K562 (cell line): ENCODE measurements at regions not wholly inside any gene's neighbourhood (a gene's known extent, or its start where the extent isn't known, plus 50 kb on each side); places are given as distances from the start of the nearest gene placed in this dataset.

Experiments
- ATAC-seq: fragments of 200-7000 bp; cut with Tn5 transposase; 3 replicates; pipeline ENCODE4 v1.9.1; 2020; ENCODE audit warnings: moderate library complexity
- BruUV-seq: library from RNA; stranded (reverse); fragments of 400-500 nt; replicated peaks from 2 replicates; lab custom pipeline; 2021; lab: Mats Ljungman, UMichigan
- CTCF ChIA-PET: fragments of 300-600 bp; formaldehyde crosslinking; extraction: SDS; loops from one replicate; lab custom pipeline; 2021; ENCODE audit warnings: low intra/inter-chr PET ratio; lab: Yijun Ruan, JAX
- POLR2A ChIA-PET: fragments of 300-600, 350-650 bp; sonication (Branson Sonifier 250); formaldehyde crosslinking; extraction: SDS; loops from one replicate; lab custom pipeline; 2021; ENCODE audit warnings: antibody characterized with exemption, inconsistent platforms; lab: Yijun Ruan, JAX
- DNase-seq, 4 experiments: peaks; one replicate each; pipeline versions ENCODE4 v3.0.0 to v3.0.0-alpha.2; 2011 to 2018; ENCODE audit warnings: low spot score in 3 of 4, mixed read lengths in 3 of 4; ENCODE audit errors: extremely low read depth in 1 of 4
- FAIRE-seq: peaks from 2 replicates; lab custom pipeline; 2011; peaks lifted over from hg19 to GRCh38; lab: Jason Lieb, UNC
- H2AFZ ChIP-seq: 2 replicates; pipeline ENCODE4 v1.6.0; 2011; ENCODE audit warnings: low read depth, low read length, control low read depth, inconsistent platforms
- H3K27ac ChIP-seq: fragments of 200-600 bp; 3 replicates; pipeline ENCODE4 v1.8.0; 2011; ENCODE audit warnings: low read depth, mild to moderate bottlenecking, control low read depth, inconsistent platforms, low read length, moderate library complexity, mixed read lengths; ENCODE audit errors: extremely low read depth
- H3K27me3 ChIP-seq, 2 experiments: fragments of 300-600 bp in 1 of 2; 2 replicates in 1 of 2; 3 replicates in 1 of 2; pipeline versions ENCODE4 v1.6.0 to v1.8.0; 2011; ENCODE audit warnings: inconsistent platforms in 2 of 2, low read length in 2 of 2, mild to moderate bottlenecking in 1 of 2, mixed read lengths in 1 of 2, moderate library complexity in 1 of 2; ENCODE audit not compliant: control insufficient read depth in 2 of 2, insufficient read depth in 2 of 2
- H3K36me3 ChIP-seq: fragments of 300-600 bp; 3 replicates; pipeline ENCODE4 v1.8.0; 2011; ENCODE audit warnings: mild to moderate bottlenecking, low read length, inconsistent platforms; ENCODE audit not compliant: control insufficient read depth, insufficient read depth
- H3K4me1 ChIP-seq, 2 experiments: fragments of 200-600 bp in 1 of 2; replicated peaks in 1 of 2; 2 replicates in 1 of 2; 3 replicates in 1 of 2; pipeline versions ENCODE4 v1.5.1 to v1.8.0; 2011; ENCODE audit warnings: inconsistent platforms in 2 of 2, low read length in 2 of 2, mild to moderate bottlenecking in 1 of 2, mixed read lengths in 1 of 2, moderate library complexity in 1 of 2; ENCODE audit not compliant: control insufficient read depth in 2 of 2, insufficient read depth in 2 of 2
- H3K4me2 ChIP-seq: 2 replicates; pipeline ENCODE4 v1.6.1; 2011; ENCODE audit warnings: low read length, control low read depth, inconsistent platforms, mixed read lengths; ENCODE audit not compliant: insufficient read depth
- H3K4me3 ChIP-seq: fragments of 200-600 bp; sonication (generic), shearing (Covaris generic); 2 replicates; pipeline ENCODE4 v1.5.1; 2016; ENCODE audit warnings: control low read depth, inconsistent platforms
- H3K79me2 ChIP-seq: fragments of 200-600 bp; 3 replicates; pipeline ENCODE4 v1.8.0; 2011; ENCODE audit warnings: low read length, inconsistent platforms; ENCODE audit not compliant: control insufficient read depth, insufficient read depth
- H3K9ac ChIP-seq, 2 experiments: 2 replicates each; pipeline versions ENCODE4 v1.6.0 to v1.6.1; 2011; ENCODE audit warnings: low read depth in 2 of 2, low read length in 2 of 2, control low read depth in 1 of 2, inconsistent platforms in 1 of 2, mild to moderate bottlenecking in 1 of 2, mixed read lengths in 1 of 2; ENCODE audit not compliant: insufficient read depth in 1 of 2
- H3K9me1 ChIP-seq: one replicate; pipeline ENCODE4 v1.6.0; 2011; ENCODE audit warnings: inconsistent platforms, mild to moderate bottlenecking, low read length, moderate library complexity; ENCODE audit not compliant: control insufficient read depth, insufficient read depth
- H3K9me3 ChIP-seq: replicated peaks from 2 replicates; pipeline ENCODE4 v1.5.1; 2011; ENCODE audit warnings: low read depth, low read length, inconsistent platforms; ENCODE audit not compliant: control insufficient read depth, insufficient read depth
- H4K20me1 ChIP-seq: replicated peaks from 2 replicates; pipeline ENCODE4 v1.6.1; 2011; ENCODE audit warnings: low read length, inconsistent platforms, mixed read lengths; ENCODE audit not compliant: control insufficient read depth, insufficient read depth
- DACH1 ChIP-seq: fragments of 450-650 bp; IDR thresholded peaks from 2 replicates; pipeline ENCODE4 v1.6.1; 2018; ENCODE audit not compliant: partially characterized antibody
- FOXK1 ChIP-seq: sonication (generic); formaldehyde crosslinking; IDR thresholded peaks from 2 replicates; pipeline ENCODE4 v1.8.0; 2022; ENCODE audit warnings: missing genetic modification reagents, mild to moderate bottlenecking, borderline replicate concordance
- GABPA ChIP-seq: fragments of 200-800 bp; sonication (Bioruptor generic); conservative IDR thresholded peaks from 2 replicates; pipeline ENCODE4 v1.6.1; 2016; ENCODE audit warnings: low read depth, missing genetic modification characterization, missing compliant biosample characterization
- GABPB1 ChIP-seq: sonication (generic); formaldehyde crosslinking; IDR thresholded peaks from 2 replicates; pipeline ENCODE4 v1.8.0; 2022; ENCODE audit warnings: mild to moderate bottlenecking, missing genetic modification reagents
- HLTF ChIP-seq: fragments of 450-650 bp; IDR thresholded peaks from 2 replicates; pipeline ENCODE4 v1.6.1; 2016
- IRF2 ChIP-seq: sonication (generic); formaldehyde crosslinking; IDR thresholded peaks from 2 replicates; pipeline ENCODE4 v1.8.1; 2022; ENCODE audit warnings: mild to moderate bottlenecking, missing genetic modification reagents
- LCOR ChIP-seq: sonication (generic); formaldehyde crosslinking; IDR thresholded peaks from 2 replicates; pipeline ENCODE4 v1.8.0; 2022; ENCODE audit warnings: mild to moderate bottlenecking, missing genetic modification reagents
- RBM14 ChIP-seq: fragments of 200-400 bp; formaldehyde crosslinking; IDR thresholded peaks from 2 replicates; pipeline ENCODE4 v1.6.1; 2018; ENCODE audit warnings: low read depth, mild to moderate bottlenecking, low read length, moderate library complexity, borderline replicate concordance; ENCODE audit not compliant: insufficient read depth
- SOX6 ChIP-seq: fragments of 450-650 bp; IDR thresholded peaks from 2 replicates; pipeline ENCODE4 v1.6.1; 2014; ENCODE audit warnings: mild to moderate bottlenecking
- TEAD2 ChIP-seq: fragments of 450-650 bp; IDR thresholded peaks from 2 replicates; pipeline ENCODE4 v1.6.1; 2016; ENCODE audit warnings: missing genetic modification characterization, control low read depth, missing compliant biosample characterization
- THRAP3 ChIP-seq: fragments of 450-650 bp; IDR thresholded peaks from 2 replicates; pipeline ENCODE4 v1.6.1; 2016; ENCODE audit warnings: mild to moderate bottlenecking, inconsistent platforms, borderline replicate concordance
- ZNF408 ChIP-seq: fragments of 250-450 bp; sonication (Bioruptor Pico); IDR thresholded peaks from 2 replicates; pipeline ENCODE4 v1.4.0; 2020; ENCODE audit warnings: low read depth, mild to moderate bottlenecking, moderate library complexity
- ZNF668 ChIP-seq: fragments of 250-450 bp; sonication (Bioruptor Pico); IDR thresholded peaks from 2 replicates; pipeline ENCODE4 v1.8.0; 2022; ENCODE audit warnings: mild to moderate bottlenecking, inconsistent platforms
- WGBS: fragments of 100-300 bp; shearing (Covaris generic); methylation state at CpG from one replicate; pipeline ENCODE4 v1.1.6; 2016; ENCODE audit warnings: low coverage, mixed read lengths; ENCODE audit not compliant: insufficient coverage; ENCODE audit errors: missing lambda C conversion rate; 5-methylcytosine and 5-hydroxymethylcytosine counted together
- in situ Hi-C: fragments of 300-500 bp; cut with MboI; formaldehyde crosslinking; loops from 4 replicates; pipeline ENCODE4 v1.15.0; 2018; ENCODE audit warnings: inconsistent platforms, mixed read lengths
- intact Hi-C: fragments of 100-400 bp; cut with micrococcal nuclease; formaldehyde crosslinking; loops from 2 replicates; pipeline ENCODE4 v1.14.2; 2022
- TF ChIP-seq, protein P1 (sequence below): fragments of 450-650 bp; IDR thresholded peaks from 2 replicates; pipeline ENCODE4 v1.6.1; 2016; ENCODE audit warnings: borderline replicate concordance
- TF ChIP-seq, protein P2 (sequence below): fragments of 450-650 bp; IDR thresholded peaks from 2 replicates; pipeline ENCODE4 v1.6.1; 2018; ENCODE audit not compliant: partially characterized antibody
- TF ChIP-seq, protein P3 (sequence below): fragments of 250-450 bp; sonication (Bioruptor Pico); IDR thresholded peaks from 2 replicates; pipeline ENCODE4 v1.5.0; 2020; ENCODE audit warnings: mild to moderate bottlenecking, borderline replicate concordance

DNA sequence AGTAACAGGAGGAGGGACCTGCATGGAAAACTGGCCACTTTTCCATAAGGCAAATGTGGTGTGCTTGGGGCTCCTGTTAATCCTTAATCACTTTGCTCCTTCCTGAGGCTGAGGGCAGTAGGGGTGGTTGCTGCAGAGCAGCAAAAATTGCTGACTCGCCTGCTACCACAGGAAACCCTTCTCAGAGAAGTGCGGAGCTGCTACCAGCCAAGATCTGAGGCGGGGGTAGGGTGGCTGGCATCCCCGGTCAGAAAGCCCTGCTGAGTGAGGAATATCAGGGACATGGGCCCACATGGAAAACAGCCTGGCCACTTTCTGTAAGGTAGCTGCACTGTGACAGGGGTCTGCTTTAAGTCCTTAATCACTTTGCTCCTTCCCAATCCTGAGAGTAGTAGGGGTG lies 192.4 kb upstream of the GHR start:
- H3K4me1 ChIP-seq = no peaks in the 10 kb centered on the region
- no TSS peak for BruUV-seq
- no peaks in the 10 kb centered on the region; the same call in 1 of the 2 replicates for H4K20me1 ChIP-seq
- H3K9me3 ChIP-seq = no peaks in the 10 kb centered on the region
- ATAC-seq (no peak), DNase-seq (no peak), FAIRE-seq (no peak)
- in situ Hi-C loops = no loop called here
- H3K4me3 ChIP-seq = no peak overlapping the region
- intact Hi-C loops = no loop called here
- CTCF ChIA-PET = no interaction called here
- TF ChIP-seq THRAP3 (no peak), GABPB1 (no peak), ZNF408 (no peak), GABPA (tag) (no peak), ZNF668 (CRISPR knock-in tag) (no peak), FOXK1 (no peak), LCOR (CRISPR knock-in tag) (no peak), IRF2 (CRISPR knock-in tag) (no peak), SOX6 (no peak), TEAD2 (tag) (no peak), HLTF (no peak), DACH1 (no peak), RBM14 (no peak)
- TF ChIP-seq, protein P1, sequence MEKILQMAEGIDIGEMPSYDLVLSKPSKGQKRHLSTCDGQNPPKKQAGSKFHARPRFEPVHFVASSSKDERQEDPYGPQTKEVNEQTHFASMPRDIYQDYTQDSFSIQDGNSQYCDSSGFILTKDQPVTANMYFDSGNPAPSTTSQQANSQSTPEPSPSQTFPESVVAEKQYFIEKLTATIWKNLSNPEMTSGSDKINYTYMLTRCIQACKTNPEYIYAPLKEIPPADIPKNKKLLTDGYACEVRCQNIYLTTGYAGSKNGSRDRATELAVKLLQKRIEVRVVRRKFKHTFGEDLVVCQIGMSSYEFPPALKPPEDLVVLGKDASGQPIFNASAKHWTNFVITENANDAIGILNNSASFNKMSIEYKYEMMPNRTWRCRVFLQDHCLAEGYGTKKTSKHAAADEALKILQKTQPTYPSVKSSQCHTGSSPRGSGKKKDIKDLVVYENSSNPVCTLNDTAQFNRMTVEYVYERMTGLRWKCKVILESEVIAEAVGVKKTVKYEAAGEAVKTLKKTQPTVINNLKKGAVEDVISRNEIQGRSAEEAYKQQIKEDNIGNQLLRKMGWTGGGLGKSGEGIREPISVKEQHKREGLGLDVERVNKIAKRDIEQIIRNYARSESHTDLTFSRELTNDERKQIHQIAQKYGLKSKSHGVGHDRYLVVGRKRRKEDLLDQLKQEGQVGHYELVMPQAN = no peak
- TF ChIP-seq, protein P2, sequence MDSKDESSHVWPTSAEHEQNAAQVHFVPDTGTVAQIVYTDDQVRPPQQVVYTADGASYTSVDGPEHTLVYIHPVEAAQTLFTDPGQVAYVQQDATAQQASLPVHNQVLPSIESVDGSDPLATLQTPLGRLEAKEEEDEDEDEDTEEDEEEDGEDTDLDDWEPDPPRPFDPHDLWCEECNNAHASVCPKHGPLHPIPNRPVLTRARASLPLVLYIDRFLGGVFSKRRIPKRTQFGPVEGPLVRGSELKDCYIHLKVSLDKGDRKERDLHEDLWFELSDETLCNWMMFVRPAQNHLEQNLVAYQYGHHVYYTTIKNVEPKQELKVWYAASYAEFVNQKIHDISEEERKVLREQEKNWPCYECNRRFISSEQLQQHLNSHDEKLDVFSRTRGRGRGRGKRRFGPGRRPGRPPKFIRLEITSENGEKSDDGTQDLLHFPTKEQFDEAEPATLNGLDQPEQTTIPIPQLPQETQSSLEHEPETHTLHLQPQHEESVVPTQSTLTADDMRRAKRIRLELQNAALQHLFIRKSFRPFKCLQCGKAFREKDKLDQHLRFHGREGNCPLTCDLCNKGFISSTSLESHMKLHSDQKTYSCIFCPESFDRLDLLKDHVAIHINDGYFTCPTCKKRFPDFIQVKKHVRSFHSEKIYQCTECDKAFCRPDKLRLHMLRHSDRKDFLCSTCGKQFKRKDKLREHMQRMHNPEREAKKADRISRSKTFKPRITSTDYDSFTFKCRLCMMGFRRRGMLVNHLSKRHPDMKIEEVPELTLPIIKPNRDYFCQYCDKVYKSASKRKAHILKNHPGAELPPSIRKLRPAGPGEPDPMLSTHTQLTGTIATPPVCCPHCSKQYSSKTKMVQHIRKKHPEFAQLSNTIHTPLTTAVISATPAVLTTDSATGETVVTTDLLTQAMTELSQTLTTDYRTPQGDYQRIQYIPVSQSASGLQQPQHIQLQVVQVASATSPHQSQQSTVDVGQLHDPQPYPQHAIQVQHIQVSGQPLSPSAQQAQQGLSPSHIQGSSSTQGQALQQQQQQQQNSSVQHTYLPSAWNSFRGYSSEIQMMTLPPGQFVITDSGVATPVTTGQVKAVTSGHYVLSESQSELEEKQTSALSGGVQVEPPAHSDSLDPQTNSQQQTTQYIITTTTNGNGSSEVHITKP = no peak
- TF ChIP-seq, protein P3, sequence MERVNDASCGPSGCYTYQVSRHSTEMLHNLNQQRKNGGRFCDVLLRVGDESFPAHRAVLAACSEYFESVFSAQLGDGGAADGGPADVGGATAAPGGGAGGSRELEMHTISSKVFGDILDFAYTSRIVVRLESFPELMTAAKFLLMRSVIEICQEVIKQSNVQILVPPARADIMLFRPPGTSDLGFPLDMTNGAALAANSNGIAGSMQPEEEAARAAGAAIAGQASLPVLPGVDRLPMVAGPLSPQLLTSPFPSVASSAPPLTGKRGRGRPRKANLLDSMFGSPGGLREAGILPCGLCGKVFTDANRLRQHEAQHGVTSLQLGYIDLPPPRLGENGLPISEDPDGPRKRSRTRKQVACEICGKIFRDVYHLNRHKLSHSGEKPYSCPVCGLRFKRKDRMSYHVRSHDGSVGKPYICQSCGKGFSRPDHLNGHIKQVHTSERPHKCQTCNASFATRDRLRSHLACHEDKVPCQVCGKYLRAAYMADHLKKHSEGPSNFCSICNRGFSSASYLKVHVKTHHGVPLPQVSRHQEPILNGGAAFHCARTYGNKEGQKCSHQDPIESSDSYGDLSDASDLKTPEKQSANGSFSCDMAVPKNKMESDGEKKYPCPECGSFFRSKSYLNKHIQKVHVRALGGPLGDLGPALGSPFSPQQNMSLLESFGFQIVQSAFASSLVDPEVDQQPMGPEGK (CRISPR knock-in tag) = no peak
- no peak overlapping the region for H3K4me2 ChIP-seq
- 1% methylated on average over 4 of the region's 4 CpGs for WGBS
- no peaks in the 10 kb centered on the region for H3K79me2 ChIP-seq
- H2AFZ ChIP-seq = no peak overlapping the region
- no peaks in the 10 kb centered on the region for H3K36me3 ChIP-seq
- POLR2A ChIA-PET = no interaction called here
- no peaks in the 10 kb centered on the region for H3K9me1 ChIP-seq
- H3K27ac ChIP-seq = no peak overlapping the region
- no peaks in the 10 kb centered on the region for H3K27me3 ChIP-seq
- no peak overlapping the region for H3K9ac ChIP-seq
